ENCODE measurements at regions not wholly inside any gene's neighbourhood (a gene's known extent, or its start where the extent isn't known, plus 50 kb on each side); places are given as distances from the start of the nearest gene placed in this dataset.

DNA sequence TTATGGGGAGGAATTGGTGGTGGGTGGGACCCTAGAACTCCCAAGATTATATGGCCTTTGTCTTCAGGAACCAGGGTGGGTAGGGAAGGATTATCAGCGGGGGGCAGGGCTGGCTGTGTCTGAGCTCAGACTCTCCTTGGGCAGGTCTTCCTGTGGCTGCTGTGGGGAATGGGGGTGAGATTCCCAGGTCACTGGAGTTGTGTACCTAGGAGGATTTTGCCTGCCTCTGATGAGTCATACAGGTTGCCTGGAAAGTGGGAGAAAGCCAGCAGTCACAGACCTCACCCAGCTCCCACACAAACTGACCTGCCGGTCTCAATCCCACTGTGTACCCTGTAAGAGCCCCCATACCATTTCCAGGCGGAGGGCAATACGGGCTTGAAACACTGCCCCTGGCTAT is 209.9 kb upstream of the CNTN3 start:
- DNase-seq (ENCODE audit: low spot score): no peak
- BruUV-seq (replicated peaks): no TSS peak
- intact Hi-C loops (cut with micrococcal nuclease; ENCODE audit: unreplicated experiment): no loop called here

GRCh38 chr3:74814181-74814580 is 199.7 kb upstream of the CNTN3 start:
- TF ChIP-seq, protein P1, sequence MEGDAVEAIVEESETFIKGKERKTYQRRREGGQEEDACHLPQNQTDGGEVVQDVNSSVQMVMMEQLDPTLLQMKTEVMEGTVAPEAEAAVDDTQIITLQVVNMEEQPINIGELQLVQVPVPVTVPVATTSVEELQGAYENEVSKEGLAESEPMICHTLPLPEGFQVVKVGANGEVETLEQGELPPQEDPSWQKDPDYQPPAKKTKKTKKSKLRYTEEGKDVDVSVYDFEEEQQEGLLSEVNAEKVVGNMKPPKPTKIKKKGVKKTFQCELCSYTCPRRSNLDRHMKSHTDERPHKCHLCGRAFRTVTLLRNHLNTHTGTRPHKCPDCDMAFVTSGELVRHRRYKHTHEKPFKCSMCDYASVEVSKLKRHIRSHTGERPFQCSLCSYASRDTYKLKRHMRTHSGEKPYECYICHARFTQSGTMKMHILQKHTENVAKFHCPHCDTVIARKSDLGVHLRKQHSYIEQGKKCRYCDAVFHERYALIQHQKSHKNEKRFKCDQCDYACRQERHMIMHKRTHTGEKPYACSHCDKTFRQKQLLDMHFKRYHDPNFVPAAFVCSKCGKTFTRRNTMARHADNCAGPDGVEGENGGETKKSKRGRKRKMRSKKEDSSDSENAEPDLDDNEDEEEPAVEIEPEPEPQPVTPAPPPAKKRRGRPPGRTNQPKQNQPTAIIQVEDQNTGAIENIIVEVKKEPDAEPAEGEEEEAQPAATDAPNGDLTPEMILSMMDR (conservative IDR thresholded peaks at IDR 0.05; ENCODE audit: low read depth, low read length): no peak
- Histone ChIP-seq H3K4me3 (ENCODE audit: low read depth, low read length, poor library complexity, severe bottlenecking) (no peak overlapping the region), H3K27ac (ENCODE audit: low read depth, low read length, poor library complexity, severe bottlenecking) (no peak overlapping the region), H3K9me3 (ENCODE audit: low read depth, low read length, poor library complexity, severe bottlenecking) (no peaks in the 10 kb centered on the region), H3K36me3 (ENCODE audit: insufficient read depth, low read length, poor library complexity, severe bottlenecking) (no peaks in the 10 kb centered on the region), H3K27me3 (replicated peaks; ENCODE audit: insufficient read depth, low read depth, low read length, poor library complexity) (no peaks in the 10 kb centered on the region), H3K4me1 (ENCODE audit: insufficient read depth, low read length, poor library complexity, severe bottlenecking) (no peaks in the 10 kb centered on the region)
- CTCF ChIA-PET: no interaction called here
- POLR2A ChIA-PET (ENCODE audit: low non-redundant PET): no interaction called here
- BruUV-seq (replicated peaks): no TSS peak
- intact Hi-C loops (cut with micrococcal nuclease; ENCODE audit: unreplicated experiment): no loop called here
- DNase-seq (ENCODE audit: low spot score): no peak

More for the DNA sequence above, 209.9 kb upstream of the CNTN3 start:
- ChIA-PET POLR2A (ENCODE audit: low non-redundant PET) (no interaction called here), CTCF (no interaction called here)
- Histone ChIP-seq H3K9me3 (ENCODE audit: low read depth, low read length, poor library complexity, severe bottlenecking) (no peaks in the 10 kb centered on the region), H3K4me3 (ENCODE audit: low read depth, low read length, poor library complexity, severe bottlenecking) (no peak overlapping the region), H3K27me3 (replicated peaks; ENCODE audit: insufficient read depth, low read depth, low read length, poor library complexity) (no peaks in the 10 kb centered on the region), H3K4me1 (ENCODE audit: insufficient read depth, low read length, poor library complexity, severe bottlenecking) (no peaks in the 10 kb centered on the region), H3K27ac (ENCODE audit: low read depth, low read length, poor library complexity, severe bottlenecking) (no peak overlapping the region), H3K36me3 (ENCODE audit: insufficient read depth, low read length, poor library complexity, severe bottlenecking) (no peaks in the 10 kb centered on the region)
- no peak for TF ChIP-seq EZH2 (IDR thresholded peaks at IDR 0.05; ENCODE audit: borderline replicate concordance, low read depth, low read length, poor library complexity, severe bottlenecking)
- TF ChIP-seq, protein P1 (conservative IDR thresholded peaks at IDR 0.05; ENCODE audit: low read depth, low read length): no peak

DNA sequence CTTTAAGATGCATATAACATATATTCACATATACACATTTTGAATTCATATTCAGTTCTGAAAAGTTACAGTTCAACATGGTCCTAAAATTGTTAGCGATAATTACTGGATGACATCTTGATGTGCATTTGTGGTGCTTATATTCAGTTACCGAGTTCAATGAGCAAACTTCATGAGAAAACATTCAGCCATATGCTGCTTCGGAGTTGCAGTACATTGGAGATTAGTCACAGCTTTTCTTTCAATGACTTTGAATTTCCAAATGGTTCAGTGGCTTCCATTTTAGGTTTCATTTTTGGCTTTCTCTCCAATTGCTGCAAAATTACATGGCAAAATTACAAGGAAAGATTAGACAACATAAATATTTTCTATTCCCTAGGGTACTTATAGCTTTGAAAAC is 198.3 kb upstream of the CNTN3 start:
- Histone ChIP-seq H3K4me1 (ENCODE audit: insufficient read depth, low read length, poor library complexity, severe bottlenecking) (no peaks in the 10 kb centered on the region), H3K4me3 (ENCODE audit: low read depth, low read length, poor library complexity, severe bottlenecking) (no peak overlapping the region), H3K36me3 (ENCODE audit: insufficient read depth, low read length, poor library complexity, severe bottlenecking) (no peaks in the 10 kb centered on the region), H3K27ac (ENCODE audit: low read depth, low read length, poor library complexity, severe bottlenecking) (no peak overlapping the region), H3K9me3 (ENCODE audit: low read depth, low read length, poor library complexity, severe bottlenecking) (no peaks in the 10 kb centered on the region), H3K27me3 (replicated peaks; ENCODE audit: insufficient read depth, low read depth, low read length, poor library complexity) (no peaks in the 10 kb centered on the region)
- intact Hi-C loops (cut with micrococcal nuclease; ENCODE audit: unreplicated experiment): no loop called here
- ChIA-PET POLR2A (ENCODE audit: low non-redundant PET) (no interaction called here), CTCF (no interaction called here)
- TF ChIP-seq, protein P1 (conservative IDR thresholded peaks at IDR 0.05; ENCODE audit: low read depth, low read length): no peak
- TF ChIP-seq EZH2 (IDR thresholded peaks at IDR 0.05; ENCODE audit: borderline replicate concordance, low read depth, low read length, poor library complexity, severe bottlenecking): no peak
- no peak for DNase-seq (ENCODE audit: low spot score)
- no TSS peak for BruUV-seq (replicated peaks)

Data from A673 (cell line).